DND-41 (cell line): ENCODE measurements at regions not wholly inside any gene's neighbourhood (a gene's known extent, or its start where the extent isn't known, plus 50 kb on each side); places are given as distances from the start of the nearest gene placed in this dataset.

Source experiments
- ATAC-seq: fragments of 200-7000 bp; cut with Tn5 transposase; 3 replicates; pipeline ENCODE4 v1.9.1; 2021; ENCODE audit warnings: low read depth; ENCODE audit not compliant: insufficient read depth
- DNase-seq: peaks from one replicate; pipeline ENCODE4 v3.0.0-alpha.2; 2020
- H2AFZ ChIP-seq: 2 replicates; pipeline ENCODE4 v1.6.0; 2012; ENCODE audit warnings: low read depth, low read length
- H3K27ac ChIP-seq: 2 replicates; pipeline ENCODE4 v1.5.1; 2012; ENCODE audit warnings: low read length, inconsistent platforms
- H3K27me3 ChIP-seq: fragments of 200-600 bp; sonication (generic); 2 replicates; pipeline ENCODE4 v1.6.0; 2012; ENCODE audit warnings: low read length, mild to moderate bottlenecking, inconsistent platforms; ENCODE audit not compliant: insufficient read depth, poor library complexity
- H3K36me3 ChIP-seq: 2 replicates; pipeline ENCODE4 v1.5.1; 2012; ENCODE audit warnings: low read length, inconsistent platforms; ENCODE audit not compliant: insufficient read depth
- H3K4me1 ChIP-seq: 2 replicates; pipeline ENCODE4 v1.5.1; 2012; ENCODE audit warnings: mild to moderate bottlenecking, low read length; ENCODE audit not compliant: insufficient read depth
- H3K4me2 ChIP-seq: 2 replicates; pipeline ENCODE4 v1.6.0; 2012; ENCODE audit warnings: mild to moderate bottlenecking, moderate library complexity, low read length, inconsistent platforms; ENCODE audit not compliant: insufficient read depth
- H3K4me3 ChIP-seq, 2 experiments: fragments of 200-600 bp in 1 of 2; shearing (Covaris generic) in 1 of 2; 2 replicates each; pipeline ENCODE4 v1.5.1; 2012 to 2016; ENCODE audit warnings: inconsistent platforms in 2 of 2, low read length in 2 of 2, mild to moderate bottlenecking in 2 of 2, low read depth in 1 of 2, moderate library complexity in 1 of 2
- H3K79me2 ChIP-seq: 2 replicates; pipeline ENCODE4 v1.6.0; 2012; ENCODE audit warnings: low read length, inconsistent platforms; ENCODE audit not compliant: insufficient read depth
- H3K9ac ChIP-seq: 2 replicates; pipeline ENCODE4 v1.6.0; 2012; ENCODE audit warnings: low read depth, mild to moderate bottlenecking, inconsistent platforms, low read length, moderate library complexity
- H3K9me3 ChIP-seq: 2 replicates; pipeline ENCODE4 v1.5.1; 2012; ENCODE audit warnings: low read length, moderate library complexity, mild to moderate bottlenecking, inconsistent platforms; ENCODE audit not compliant: insufficient read depth, severe bottlenecking
- H4K20me1 ChIP-seq: 2 replicates; pipeline ENCODE4 v1.6.0; 2012; ENCODE audit warnings: low read length; ENCODE audit not compliant: insufficient read depth
- CTCF ChIP-seq: IDR thresholded peaks from 2 replicates; pipeline ENCODE4 v1.5.1; 2012; ENCODE audit warnings: borderline replicate concordance, low read length, moderate library complexity, mild to moderate bottlenecking; ENCODE audit not compliant: poor library complexity, severe bottlenecking; ENCODE audit errors: extremely low read depth
- EZH2 ChIP-seq: IDR thresholded peaks from 3 replicates; pipeline ENCODE4 v1.6.1; 2012; ENCODE audit warnings: borderline replicate concordance, low read depth, mild to moderate bottlenecking, moderate library complexity, low read length, inconsistent platforms; ENCODE audit not compliant: severe bottlenecking

- H3K4me2 ChIP-seq: no peak overlapping the region
- H3K79me2 ChIP-seq: no peaks in the 10 kb centered on the region
- TF ChIP-seq CTCF (no peak), EZH2 (no peak)
- H3K9me3 ChIP-seq: no peaks in the 10 kb centered on the region
- no peaks in the 10 kb centered on the region for H3K36me3 ChIP-seq
- H3K9ac ChIP-seq: no peak overlapping the region
- no peak for DNase-seq
- H4K20me1 ChIP-seq: no peaks in the 10 kb centered on the region
- ATAC-seq: no peak
- H3K4me1 ChIP-seq: no peaks in the 10 kb centered on the region
- H3K4me3 ChIP-seq: no peak overlapping the region
- H2AFZ ChIP-seq: no peak overlapping the region
- H3K27ac ChIP-seq: no peak overlapping the region
- no peaks in the 10 kb centered on the region for H3K27me3 ChIP-seq
Measured at GRCh38 chr1:79396901-79397300, 390.4 kb upstream of the ADGRL4 start.

GRCh38 chr1:79388694-79389361 lies 382.3 kb upstream of the ADGRL4 start:
- H3K9me3 ChIP-seq: no peaks in the 10 kb centered on the region
- no peaks in the 10 kb centered on the region for H3K4me1 ChIP-seq
- no peaks in the 10 kb centered on the region for H3K79me2 ChIP-seq
- no peaks in the 10 kb centered on the region for H3K36me3 ChIP-seq
- H3K9ac ChIP-seq: no peak overlapping the region
- H3K27ac ChIP-seq: no peak overlapping the region
- no peaks in the 10 kb centered on the region for H4K20me1 ChIP-seq
- no peak overlapping the region for H3K4me3 ChIP-seq
- no peaks in the 10 kb centered on the region for H3K27me3 ChIP-seq
- no peak overlapping the region for H3K4me2 ChIP-seq
- ATAC-seq (no peak), DNase-seq (no peak)
- no peak for TF ChIP-seq CTCF
- no peak for TF ChIP-seq EZH2
- H2AFZ ChIP-seq: no peak overlapping the region

GRCh38 chr1:79386730-79387129 lies 380.2 kb upstream of the ADGRL4 start:
- Histone ChIP-seq H3K36me3 (no peaks in the 10 kb centered on the region), H3K9me3 (no peaks in the 10 kb centered on the region), H3K27ac (no peak overlapping the region), H3K4me3 (no peak overlapping the region), H3K79me2 (no peaks in the 10 kb centered on the region), H4K20me1 (no peaks in the 10 kb centered on the region), H3K9ac (no peak overlapping the region), H3K4me2 (no peak overlapping the region), H3K4me1 (no peaks in the 10 kb centered on the region), H3K27me3 (no peaks in the 10 kb centered on the region), H2AFZ (no peak overlapping the region)
- TF ChIP-seq EZH2 (no peak), CTCF (no peak)
- ATAC-seq: no peak
- DNase-seq: no peak
